ENCODE measurements at regions not wholly inside any gene's neighbourhood (a gene's known extent, or its start where the extent isn't known, plus 50 kb on each side); places are given as distances from the start of the nearest gene placed in this dataset.

DNA sequence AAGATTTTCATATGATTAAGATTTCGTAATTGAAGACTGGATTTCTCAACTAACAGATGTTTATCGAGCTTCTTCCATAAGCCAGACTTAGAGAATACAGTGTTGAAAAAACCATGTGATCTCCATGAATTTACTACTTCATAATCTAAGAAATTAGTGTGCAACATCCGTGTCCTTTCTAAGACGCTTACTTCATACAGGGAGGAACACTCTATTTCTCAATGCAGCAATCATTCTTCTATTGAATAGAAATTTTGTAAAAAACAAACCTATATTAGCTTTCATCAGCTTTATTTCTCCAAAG is 946.3 kb downstream of the KCNJ2 start:
- DNase-seq (ENCODE audit: low spot score) = no peak

GRCh38 chr17:71117466-71117865 is 948.1 kb downstream of the KCNJ2 start:
- no peak for DNase-seq (ENCODE audit: low spot score)

DNA sequence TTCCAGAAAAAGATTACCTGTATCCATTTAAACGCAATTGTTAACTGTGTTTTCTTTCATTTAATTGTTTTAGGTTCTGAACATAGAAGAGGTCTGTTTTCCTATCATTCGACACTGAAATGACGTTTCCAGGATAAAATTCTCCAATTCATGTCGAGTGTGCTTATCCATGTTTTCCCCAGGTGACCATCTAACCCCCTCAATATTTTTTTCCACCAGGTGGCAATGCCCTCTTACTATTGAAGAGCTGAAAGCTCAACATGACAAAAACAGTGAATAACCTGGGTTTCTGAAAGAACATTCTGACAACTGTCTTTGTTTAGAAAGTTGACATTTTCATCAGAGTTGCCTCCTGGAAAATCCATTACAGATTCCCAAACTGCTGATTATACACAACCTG is 948.7 kb downstream of the KCNJ2 start:
- DNase-seq (ENCODE audit: low spot score) = peak; percentile 59

GRCh38 chr17:71127416-71127815 is 958.1 kb downstream of the KCNJ2 start:
- DNase-seq (ENCODE audit: low spot score) = no peak

DNA sequence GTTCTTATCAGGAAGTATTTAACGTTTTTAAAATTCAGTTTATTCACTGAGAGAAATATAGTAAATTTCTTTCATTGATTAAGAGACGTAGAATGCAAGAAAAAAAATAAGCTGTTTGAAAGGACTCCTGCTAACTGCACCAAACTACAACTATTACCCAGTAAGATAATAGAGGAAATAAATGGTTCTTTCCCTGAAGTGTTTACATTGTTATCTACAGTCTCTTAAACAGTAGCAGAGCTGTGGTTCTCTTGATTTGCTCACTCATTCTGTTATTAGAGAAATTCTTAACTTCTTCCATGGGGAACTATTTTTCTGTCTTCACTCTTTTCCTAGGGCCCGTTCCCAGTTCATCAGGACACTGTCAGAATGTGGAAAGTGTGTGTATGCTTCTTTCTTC is 973.0 kb downstream of the KCNJ2 start:
- no peak for DNase-seq (ENCODE audit: low spot score)

DNA sequence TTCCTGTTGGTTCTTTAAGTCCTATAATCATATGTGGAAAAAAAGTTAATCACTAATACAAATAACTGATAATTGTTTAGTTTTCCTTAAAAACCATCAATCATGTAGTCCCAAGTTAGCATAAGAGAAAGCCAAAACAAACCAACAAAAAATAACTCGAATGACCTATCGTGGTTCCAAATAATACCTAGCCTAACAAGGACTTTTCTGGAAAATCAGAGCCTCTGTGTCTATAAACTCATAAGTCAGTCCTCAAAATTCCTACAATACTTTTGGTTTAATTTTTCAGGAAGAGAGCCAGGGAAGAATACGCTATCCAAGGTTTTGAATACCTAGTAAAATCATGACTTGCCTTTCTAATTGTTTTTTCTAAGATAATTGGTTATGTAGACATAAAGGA is 975.3 kb upstream of the SOX9 start:
- DNase-seq (ENCODE audit: low spot score) = no peak

DNA sequence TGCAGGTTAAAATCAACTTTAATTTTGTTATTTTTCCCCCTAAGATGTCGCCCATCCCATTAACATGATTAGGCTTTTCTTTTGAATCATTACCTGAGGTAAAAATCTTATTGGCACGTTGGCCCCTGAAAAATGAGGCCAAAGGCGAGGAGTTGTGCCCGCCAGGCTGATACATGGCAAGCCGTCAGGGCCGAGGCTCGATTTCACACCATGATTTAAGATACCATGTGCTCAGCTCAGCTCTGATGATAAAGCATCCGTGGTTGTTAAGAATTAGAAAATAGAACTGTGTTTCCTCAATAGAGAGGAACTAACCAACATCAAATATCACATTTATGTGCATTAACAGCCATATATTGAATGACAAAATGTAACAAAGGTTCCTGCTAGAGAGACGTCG is 972.9 kb upstream of the SOX9 start:
- DNase-seq (ENCODE audit: low spot score) = no peak

DNA sequence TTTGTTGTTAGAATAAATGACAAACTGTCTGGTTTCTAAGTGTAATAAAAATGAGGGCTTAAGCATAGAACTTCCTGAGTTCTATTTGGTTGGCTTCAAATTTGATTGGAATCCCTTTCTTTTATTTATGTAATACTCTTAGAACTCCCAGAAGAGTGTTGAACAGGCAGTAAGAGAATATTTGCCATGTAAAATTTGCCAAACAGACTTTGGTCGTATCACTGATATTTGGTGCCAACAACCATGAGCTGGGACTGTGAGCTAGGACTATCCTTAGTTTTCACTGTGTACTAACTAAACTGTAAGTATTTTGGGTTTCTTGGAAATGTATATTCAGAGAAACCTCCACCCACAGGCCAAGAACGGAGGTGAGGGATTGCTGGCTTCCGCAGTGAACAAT is 971.2 kb upstream of the SOX9 start:
- DNase-seq (ENCODE audit: low spot score) = no peak

DNA sequence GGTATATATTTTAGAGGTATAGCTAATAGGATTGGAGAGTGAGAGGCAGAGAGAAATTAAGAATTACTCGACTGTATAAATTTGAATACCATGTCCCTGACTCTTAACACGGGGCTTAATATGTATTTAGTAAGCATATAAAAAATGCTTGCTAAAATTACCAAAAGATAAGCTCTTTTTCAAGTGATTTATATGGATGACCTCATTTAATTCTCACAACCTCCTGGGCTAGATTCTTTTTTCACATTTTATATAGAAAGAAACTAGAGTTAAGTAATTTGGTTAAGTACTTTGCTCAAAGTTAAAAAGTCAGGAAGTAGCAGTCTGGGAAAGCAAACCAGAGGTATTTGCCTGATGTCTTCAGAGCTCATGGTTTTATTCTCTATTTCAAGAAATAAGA is 963.5 kb upstream of the SOX9 start:
- DNase-seq (ENCODE audit: low spot score) = no peak

DNA sequence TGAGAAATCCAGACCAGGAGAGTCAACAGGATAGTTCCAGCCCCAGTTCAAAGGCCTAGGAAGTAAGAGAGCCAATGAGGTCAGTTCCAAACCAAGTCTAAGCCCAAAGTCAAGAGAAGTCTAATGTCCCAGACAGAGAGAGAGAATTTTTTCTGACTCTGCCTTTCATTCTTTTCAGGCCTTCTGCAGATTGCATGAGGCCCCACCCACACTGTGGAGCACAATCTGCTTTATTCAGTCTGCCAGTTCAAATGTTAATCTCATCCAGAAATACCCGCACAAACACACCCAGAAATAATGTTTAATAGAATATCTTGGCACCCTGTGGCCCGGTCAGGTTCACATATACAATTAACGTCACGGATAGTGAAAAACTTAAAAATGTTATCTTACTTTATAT is 962.4 kb upstream of the SOX9 start:
- DNase-seq (ENCODE audit: low spot score) = no peak

DNA sequence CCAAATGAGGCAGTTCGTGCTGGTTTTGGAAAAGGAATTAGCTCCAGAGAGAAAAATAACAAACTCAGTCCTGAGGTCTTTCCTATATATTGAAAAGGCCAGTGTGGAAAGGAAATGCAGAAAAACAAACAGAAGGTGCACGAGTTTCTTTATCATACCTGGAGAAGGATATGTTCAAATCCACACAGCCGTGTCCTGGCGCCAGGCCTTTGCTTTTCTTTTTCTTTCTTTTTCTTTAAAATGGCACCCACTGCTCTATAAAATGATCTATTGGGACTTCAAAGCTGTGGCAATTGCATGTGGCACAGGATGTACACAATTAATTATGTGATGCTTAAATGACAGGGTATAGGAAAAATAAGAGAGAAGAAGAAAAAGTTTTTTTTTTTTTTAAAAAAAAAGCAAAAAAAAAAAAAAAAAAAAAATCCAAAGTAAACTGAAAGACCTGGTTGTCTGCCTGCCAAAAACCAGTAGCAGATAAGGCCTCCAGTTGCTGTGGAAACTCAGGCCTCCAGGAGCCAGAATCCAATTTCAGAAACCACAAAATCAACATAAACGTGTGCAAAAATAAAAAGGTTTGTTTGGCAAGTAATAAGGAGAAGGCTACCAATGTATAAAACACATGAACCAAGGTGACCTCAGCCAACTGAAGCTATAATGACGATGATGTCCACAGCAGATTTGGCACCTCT is 957.6 kb upstream of the SOX9 start:
- peak; percentile 45 for DNase-seq (ENCODE audit: low spot score)

- no peak for DNase-seq (ENCODE audit: low spot score)
Measured at GRCh38 chr17:71163813-71164122, 957.1 kb upstream of the SOX9 start.

DNA sequence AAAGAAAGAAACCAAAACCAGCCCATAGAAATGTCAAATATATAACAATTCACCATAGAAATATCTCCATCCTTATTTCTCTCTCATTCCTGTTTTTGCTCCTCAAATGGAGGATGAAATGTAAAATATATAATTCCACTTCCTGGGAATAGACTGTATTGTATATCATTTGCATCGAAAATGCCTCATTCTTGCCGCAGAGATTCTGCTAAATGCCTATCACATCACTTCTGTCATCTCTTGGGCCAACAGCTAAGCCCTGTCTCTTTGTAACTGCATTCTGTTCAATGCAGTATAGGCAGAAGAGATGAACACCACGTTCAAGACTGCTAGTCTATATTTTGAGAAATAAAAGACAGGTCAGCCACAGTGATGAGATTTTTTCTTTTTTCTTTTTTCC is 956.3 kb upstream of the SOX9 start:
- no peak for DNase-seq (ENCODE audit: low spot score)

DNA sequence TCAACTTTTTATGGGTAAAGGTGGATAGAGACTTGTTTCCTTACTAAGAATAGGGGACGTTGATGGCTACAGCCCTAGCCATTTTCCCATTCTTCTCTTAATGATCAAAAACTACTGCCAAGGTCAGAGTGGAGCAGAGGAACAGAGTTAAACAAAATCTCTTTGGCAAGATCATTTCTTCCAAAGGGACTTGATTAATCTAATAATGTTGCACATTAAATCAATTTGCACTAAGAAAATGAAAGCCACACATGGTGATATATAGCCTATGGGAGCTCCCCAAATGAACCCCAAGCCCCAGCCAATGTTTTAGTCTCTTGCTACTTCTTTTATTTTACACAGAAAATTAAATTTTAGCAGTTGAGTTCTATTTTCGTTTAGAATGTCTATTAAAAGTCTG is 954.5 kb upstream of the SOX9 start:
- no peak for DNase-seq (ENCODE audit: low spot score)

GRCh38 chr17:71168053-71168741 is 952.6 kb upstream of the SOX9 start:
- no peak for DNase-seq (ENCODE audit: low spot score)

DNA sequence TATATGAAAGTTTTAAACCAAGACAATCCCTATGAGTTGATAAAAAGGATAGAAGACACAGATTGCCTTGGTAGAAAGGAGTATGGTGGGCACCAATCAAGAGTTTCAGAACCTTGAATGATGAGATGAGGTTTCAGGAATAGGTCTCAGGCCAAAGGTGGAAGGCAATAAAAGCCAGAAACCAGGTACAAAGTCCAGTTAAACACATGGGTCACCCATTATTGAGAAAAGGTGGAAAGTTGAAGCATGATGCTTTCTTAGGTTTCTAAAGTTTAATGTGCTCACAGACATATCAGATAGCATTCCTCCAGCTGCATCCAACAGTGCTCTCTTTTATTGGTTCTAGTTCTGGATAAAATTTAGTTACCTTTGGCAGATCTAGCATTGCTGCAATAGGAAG is 950.8 kb upstream of the SOX9 start:
- DNase-seq (ENCODE audit: low spot score) = peak; percentile 3

- no peak for DNase-seq (ENCODE audit: low spot score)
Measured at GRCh38 chr17:71171270-71171669, 949.5 kb upstream of the SOX9 start.

GRCh38 chr17:71173991-71174390 is 946.8 kb upstream of the SOX9 start:
- no peak for DNase-seq (ENCODE audit: low spot score)

- no peak for DNase-seq (ENCODE audit: low spot score)
Measured at GRCh38 chr17:71176331-71176730, 944.5 kb upstream of the SOX9 start.

GRCh38 chr17:71176928-71177443 is 943.8 kb upstream of the SOX9 start:
- DNase-seq (ENCODE audit: low spot score) = peak; percentile 14

DNA sequence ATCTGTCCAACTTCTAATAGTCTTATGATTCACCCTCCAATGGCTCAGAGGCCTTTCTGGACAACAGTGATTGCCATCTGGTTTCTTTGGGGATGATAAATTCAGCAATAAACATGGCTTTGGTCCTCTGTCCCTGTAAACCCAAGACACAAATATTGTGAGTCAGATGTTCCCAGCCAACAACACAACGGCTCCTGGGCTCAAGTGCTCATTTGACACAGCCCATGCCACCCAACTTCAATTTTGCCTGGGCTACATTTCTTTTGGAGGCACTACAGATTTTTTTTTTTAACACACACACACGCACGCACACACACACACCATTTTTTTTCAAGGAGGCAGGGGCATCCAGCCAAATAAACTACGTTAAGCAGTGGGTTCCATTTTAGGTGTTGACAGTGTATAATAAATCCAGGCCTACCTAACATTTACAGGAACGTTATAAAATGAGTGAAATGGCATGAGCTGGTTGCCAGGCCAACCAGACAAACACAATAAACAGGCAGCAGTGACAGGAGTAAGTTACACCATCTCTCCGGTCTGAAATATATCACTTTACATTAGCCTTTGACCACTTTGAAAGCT is 939.9 kb upstream of the SOX9 start:
- peak; percentile 53 for DNase-seq (ENCODE audit: low spot score)

DNA sequence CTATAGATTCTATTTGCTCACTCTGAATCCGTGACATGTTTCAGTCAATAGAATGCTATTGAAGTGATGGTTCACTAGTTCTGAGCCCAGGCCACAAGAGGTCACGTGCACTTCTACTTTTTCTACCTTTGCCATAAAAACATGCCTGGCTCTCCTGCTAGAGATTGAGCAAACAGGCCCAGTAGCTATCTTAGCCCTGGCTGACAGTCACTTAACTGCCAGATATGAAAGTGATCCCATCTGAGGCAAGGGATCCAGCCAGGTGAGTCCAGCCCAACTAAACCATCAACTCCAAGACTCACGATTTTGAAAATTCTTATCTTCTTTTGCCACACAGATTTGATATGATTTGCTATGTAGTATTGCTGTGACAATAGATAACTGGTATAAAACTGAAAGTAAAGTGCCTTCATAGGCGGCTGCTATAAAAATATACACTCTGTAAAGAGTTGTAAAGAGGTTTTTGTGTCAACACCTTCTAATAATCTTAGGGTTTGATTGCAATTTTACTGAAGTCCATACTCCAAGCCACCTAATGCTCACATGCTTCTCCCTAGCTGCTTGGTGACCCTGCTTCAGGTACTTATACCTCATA is 937.7 kb upstream of the SOX9 start:
- no peak for DNase-seq (ENCODE audit: low spot score)

- no peak for DNase-seq (ENCODE audit: low spot score)
Measured at GRCh38 chr17:71184716-71185115, 936.1 kb upstream of the SOX9 start.
